GM12878 (cell line): ENCODE measurements at regions not wholly inside any gene's neighbourhood (a gene's known extent, or its start where the extent isn't known, plus 50 kb on each side); places are given as distances from the start of the nearest gene placed in this dataset.

Source experiments
- ATAC-seq: fragments of 200-7000 bp; cut with Tn5 transposase; 3 replicates; pipeline ENCODE4 v1.9.1; 2020; ENCODE audit warnings: mild to moderate bottlenecking, moderate library complexity
- BruUV-seq: library from RNA; stranded (reverse); fragments of 400-500 nt; replicated peaks from 2 replicates; lab custom pipeline; 2021; lab: Mats Ljungman, UMichigan
- CTCF ChIA-PET: fragments of 300-600 bp; sonication (Branson Sonifier 250); formaldehyde crosslinking; extraction: SDS; loops from one replicate; lab custom pipeline; 2021; ENCODE audit warnings: inconsistent platforms; lab: Yijun Ruan, JAX
- POLR2A ChIA-PET: fragments of 350-600 bp; formaldehyde crosslinking; extraction: SDS; loops from one replicate; lab custom pipeline; 2021; ENCODE audit warnings: inconsistent platforms; lab: Charles Lee
- RAD21 ChIA-PET: fragments of 300-600 bp; sonication (Branson Sonifier 250); formaldehyde crosslinking; loops from one replicate; lab custom pipeline; 2023; ENCODE audit warnings: antibody characterized with exemption; ENCODE audit not compliant: unreplicated experiment; lab: Charles Lee
- SMC1A ChIA-PET: fragments of 300-600 bp; sonication (Branson Sonifier 250); formaldehyde crosslinking; loops from one replicate; lab custom pipeline; 2023; ENCODE audit not compliant: unreplicated experiment, uncharacterized antibody; lab: Charles Lee
- DNase-seq: peaks from one replicate; pipeline ENCODE4 v3.0.0-alpha.2; 2011; ENCODE audit warnings: low read depth, low spot score
- FAIRE-seq: peaks from 3 replicates; lab custom pipeline; 2011; peaks lifted over from hg19 to GRCh38; lab: Jason Lieb, UNC
- H2AFZ ChIP-seq: 2 replicates; pipeline ENCODE4 v1.6.0; 2011; ENCODE audit warnings: low read depth, low read length, control low read depth; ENCODE audit not compliant: control insufficient read depth
- H3K27ac ChIP-seq: 2 replicates; pipeline ENCODE4 v1.5.1; 2011; ENCODE audit warnings: control low read depth; ENCODE audit not compliant: control insufficient read depth, insufficient read depth
- H3K27me3 ChIP-seq, 2 experiments: replicated peaks in 1 of 2; 2 replicates each; pipeline versions ENCODE4 v1.6.0 to v1.6.1; 2011; ENCODE audit warnings: low read length in 1 of 2; ENCODE audit not compliant: control insufficient read depth in 2 of 2, insufficient read depth in 2 of 2
- H3K36me3 ChIP-seq, 2 experiments: 2 replicates each; pipeline ENCODE4 v1.5.1; 2011; ENCODE audit warnings: low read length in 1 of 2; ENCODE audit not compliant: control insufficient read depth in 2 of 2, insufficient read depth in 2 of 2
- H3K4me1 ChIP-seq: 2 replicates; pipeline ENCODE4 v1.6.1; 2011; ENCODE audit warnings: mild to moderate bottlenecking, low read length, moderate library complexity, mixed read lengths; ENCODE audit not compliant: control insufficient read depth, insufficient read depth
- H3K4me2 ChIP-seq: 2 replicates; pipeline ENCODE4 v1.6.0; 2011; ENCODE audit warnings: control low read depth; ENCODE audit not compliant: control insufficient read depth, insufficient read depth
- H3K4me3 ChIP-seq: fragments of 200-600 bp; sonication (generic); 2 replicates; pipeline ENCODE4 v1.5.1; 2016
- H3K79me2 ChIP-seq: 2 replicates; pipeline ENCODE4 v1.6.0; 2011; ENCODE audit warnings: low read length; ENCODE audit not compliant: control insufficient read depth, insufficient read depth
- H3K9ac ChIP-seq: 2 replicates; pipeline ENCODE4 v1.8.0; 2011; ENCODE audit warnings: low read length, control low read depth, mixed read lengths; ENCODE audit not compliant: control insufficient read depth, insufficient read depth
- H3K9me3 ChIP-seq: replicated peaks from 3 replicates; pipeline ENCODE4 v1.5.1; 2011; ENCODE audit warnings: mild to moderate bottlenecking, low read length; ENCODE audit not compliant: control insufficient read depth, insufficient read depth
- H4K20me1 ChIP-seq: 2 replicates; pipeline ENCODE4 v1.6.0; 2011; ENCODE audit not compliant: control insufficient read depth, insufficient read depth
- BCL3 ChIP-seq: IDR thresholded peaks from 2 replicates; pipeline ENCODE4 v1.6.1; 2011; ENCODE audit warnings: borderline replicate concordance, low read depth, mild to moderate bottlenecking, moderate library complexity, low read length; ENCODE audit not compliant: insufficient read depth, poor library complexity, severe bottlenecking
- RUNX3 ChIP-seq: IDR thresholded peaks from 2 replicates; pipeline ENCODE4 v1.6.1; 2012; ENCODE audit warnings: low read length, inconsistent platforms
- SIN3A ChIP-seq: IDR thresholded peaks from 2 replicates; pipeline ENCODE4 v1.6.1; 2012; ENCODE audit warnings: low read depth, low read length, improper control_type of control experiment
- SUZ12 ChIP-seq: fragments of 200-600 bp; sonication (generic); IDR thresholded peaks from one replicate; pipeline ENCODE4 v1.6.1; 2018; ENCODE audit warnings: antibody characterized with exemption, mild to moderate bottlenecking; ENCODE audit not compliant: unreplicated experiment
- ZNF217 ChIP-seq: fragments of 450-650 bp; IDR thresholded peaks from 2 replicates; pipeline ENCODE4 v1.6.1; 2017; ENCODE audit warnings: antibody characterized with exemption, mild to moderate bottlenecking
- ZSCAN29 ChIP-seq: fragments of 450-650 bp; IDR thresholded peaks from 2 replicates; pipeline ENCODE4 v1.6.1; 2017; ENCODE audit warnings: mild to moderate bottlenecking, moderate library complexity
- WGBS: methylation state at CpG from one replicate; pipeline ENCODE4 v1.1.6; 2016; ENCODE audit warnings: low lambda C conversion rate; ENCODE audit not compliant: insufficient replicate concordance, insufficient coverage; ENCODE audit errors: missing lambda C conversion rate; 5-methylcytosine and 5-hydroxymethylcytosine counted together
- in situ Hi-C: fragments of 300-500 bp; cut with MboI; formaldehyde crosslinking; loops from 9 replicates; pipeline ENCODE4 v1.14.3; 2018; ENCODE audit warnings: mixed read lengths
- intact Hi-C: fragments of 100-400 bp; cut with micrococcal nuclease; formaldehyde crosslinking; loops from one replicate; pipeline ENCODE4 v1.14.2; 2022; ENCODE audit not compliant: unreplicated experiment

GRCh38 chr3:63037116-63037515, 161.9 kb upstream of the CADPS start:
- Histone ChIP-seq H3K27ac (no peak overlapping the region), H3K9ac (no peak overlapping the region), H3K4me3 (no peak overlapping the region), H4K20me1 (no peaks in the 10 kb centered on the region), H2AFZ (no peak overlapping the region), H3K79me2 (no peaks in the 10 kb centered on the region), H3K27me3 (no peaks in the 10 kb centered on the region), H3K36me3 (no peaks in the 10 kb centered on the region), H3K4me1 (no peaks in the 10 kb centered on the region), H3K4me2 (no peak overlapping the region), H3K9me3 (no peaks in the 10 kb centered on the region)
- no peak for TF ChIP-seq BCL3
- intact Hi-C loops: no loop called here
- RAD21 ChIA-PET: no interaction called here
- no peak for DNase-seq
- WGBS: 22% methylated on average over 4 of the region's 4 CpGs
- SMC1A ChIA-PET: no interaction called here
- BruUV-seq: no TSS peak
- in situ Hi-C loops: no loop called here
- no peak for FAIRE-seq
- no peak for ATAC-seq
- CTCF ChIA-PET: no interaction called here
- POLR2A ChIA-PET: no interaction called here

- intact Hi-C loops (no loop called here), in situ Hi-C loops (no loop called here)
- RAD21 ChIA-PET: no interaction called here
- Histone ChIP-seq H3K9ac (no peak overlapping the region), H4K20me1 (no peaks in the 10 kb centered on the region), H3K27ac (no peak overlapping the region), H3K79me2 (no peaks in the 10 kb centered on the region), H3K4me3 (no peak overlapping the region), H2AFZ (no peak overlapping the region), H3K9me3 (no peaks in the 10 kb centered on the region), H3K27me3 (no peaks in the 10 kb centered on the region), H3K4me1 (no peaks in the 10 kb centered on the region), H3K36me3 (no peaks in the 10 kb centered on the region), H3K4me2 (no peak overlapping the region)
- FAIRE-seq: no peak
- TF ChIP-seq ZNF217: no peak
- TF ChIP-seq SUZ12: no peak
- no peak for TF ChIP-seq RUNX3
- TF ChIP-seq ZSCAN29: no peak
- no peak for TF ChIP-seq SIN3A
- CTCF ChIA-PET: no interaction called here
- 19% methylated on average over 3 of the region's 3 CpGs for WGBS
- BruUV-seq: no TSS peak
- POLR2A ChIA-PET: no interaction called here
- no peak for DNase-seq
- ATAC-seq: no peak
- SMC1A ChIA-PET: no interaction called here
These were observed 167.6 kb upstream of the CADPS start for GRCh38 chr3:63042833-63043232.
